ENCODE measurements at regions not wholly inside any gene's neighbourhood (a gene's known extent, or its start where the extent isn't known, plus 50 kb on each side); places are given as distances from the start of the nearest gene placed in this dataset.
"Not testable (repeated sequence)": the region's sequence is repeated elsewhere in the genome, so short reads cannot be mapped to it uniquely, and the experiment has no call there.

- DNase-seq (ENCODE audit: extremely low read depth in 1 of 11, low read depth in 9 of 11, low spot score in 4 of 11), result no peak
Measured at GRCh38 chr6:80991316-80991715, 761.2 kb downstream of the TENT5A start.

DNA sequence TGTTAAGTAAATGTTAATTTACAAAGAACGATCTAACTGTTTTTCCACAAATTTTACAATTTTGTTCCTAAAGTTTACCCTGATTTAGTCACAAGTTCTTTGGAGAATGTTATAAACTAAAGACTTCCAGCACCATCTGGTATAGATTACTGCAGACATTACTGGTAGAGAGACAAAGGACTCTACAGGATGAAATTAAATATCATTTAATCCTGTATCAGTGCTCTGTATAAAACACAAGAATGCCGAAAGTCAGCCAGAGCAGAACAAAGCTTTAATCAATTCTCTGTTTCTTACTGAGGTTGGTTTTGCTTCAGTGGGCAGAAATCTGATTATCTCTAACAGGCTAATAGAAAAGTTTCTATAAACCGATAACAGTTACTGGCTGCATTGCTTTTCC lies 763.6 kb downstream of the TENT5A start:
- no peak for DNase-seq (ENCODE audit: extremely low read depth in 1 of 11, low read depth in 9 of 11, low spot score in 4 of 11)

DNA sequence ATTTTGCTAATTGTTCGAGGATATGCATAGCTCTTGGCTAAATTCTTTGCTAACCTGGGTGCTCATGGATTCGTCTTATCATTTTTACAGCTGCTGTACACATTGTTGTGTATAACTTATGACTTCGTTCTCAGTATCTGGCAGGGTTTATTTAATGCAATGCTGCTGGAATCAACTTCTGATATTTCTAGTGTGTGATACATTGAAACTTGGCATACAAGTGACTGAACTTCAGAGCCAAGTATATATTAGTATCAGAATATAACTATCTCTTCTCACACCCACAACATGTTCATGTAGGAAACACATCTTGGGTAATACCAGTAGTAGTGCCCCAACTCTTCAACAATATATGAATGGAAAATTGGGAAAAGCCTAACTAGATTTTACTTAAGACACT lies 764.2 kb downstream of the TENT5A start:
- DNase-seq (ENCODE audit: extremely low read depth in 1 of 11, low read depth in 9 of 11, low spot score in 4 of 11), result no peak

DNA sequence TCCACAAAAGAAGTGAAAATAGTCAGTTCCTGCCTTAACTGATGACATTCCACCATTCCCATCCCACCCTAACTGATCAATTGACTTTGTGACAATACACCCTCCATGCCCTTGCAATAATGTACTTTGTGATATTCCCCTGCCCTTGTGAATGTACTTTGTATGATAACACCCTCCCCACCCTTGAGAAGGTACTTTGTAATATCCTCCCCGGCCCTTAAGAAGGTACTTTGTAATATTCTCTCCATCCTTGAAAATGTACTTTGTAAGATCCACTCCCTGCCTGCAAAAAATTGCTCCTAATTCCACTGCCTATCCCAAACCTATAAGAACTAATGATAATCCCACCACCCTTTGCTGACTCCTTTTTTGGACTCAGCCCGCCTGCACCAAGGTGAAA lies 771.3 kb downstream of the TENT5A start:
- DNase-seq (ENCODE audit: extremely low read depth in 1 of 11, low read depth in 9 of 11, low spot score in 4 of 11), result not testable (repeated sequence)

- no peak for DNase-seq (ENCODE audit: extremely low read depth in 1 of 11, low read depth in 9 of 11, low spot score in 4 of 11)
Measured at GRCh38 chr6:80976336-80976735, 776.1 kb downstream of the TENT5A start.

- no peak for DNase-seq (ENCODE audit: extremely low read depth in 1 of 11, low read depth in 9 of 11, low spot score in 4 of 11)
Measured at GRCh38 chr6:80974579-80974978, 777.9 kb downstream of the TENT5A start.

DNA sequence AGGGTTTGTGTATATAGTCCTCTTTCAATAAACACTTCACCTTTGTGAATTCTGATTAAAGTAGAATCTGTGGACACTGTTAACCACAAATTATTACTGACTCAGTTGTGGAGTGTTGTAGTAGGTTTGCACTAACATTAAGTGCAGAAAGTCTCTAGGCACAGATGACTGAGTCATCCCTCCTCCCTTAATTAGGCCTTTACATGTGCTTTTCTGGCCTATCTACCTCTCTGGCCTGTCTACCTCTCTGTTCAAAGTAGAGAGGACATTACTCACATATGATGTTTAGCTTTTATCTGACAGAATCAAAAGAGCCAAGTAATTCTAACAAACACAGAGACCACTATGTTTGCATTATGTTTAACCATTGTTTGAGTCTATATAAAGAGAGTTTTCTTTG lies 783.0 kb downstream of the TENT5A start:
- DNase-seq (ENCODE audit: extremely low read depth in 1 of 11, low read depth in 9 of 11, low spot score in 4 of 11), result no peak

- DNase-seq (ENCODE audit: extremely low read depth in 1 of 11, low read depth in 9 of 11, low spot score in 4 of 11), result no peak
Measured at GRCh38 chr6:80967609-80968008, 784.9 kb downstream of the TENT5A start.

- no peak for DNase-seq (ENCODE audit: extremely low read depth in 1 of 11, low read depth in 9 of 11, low spot score in 4 of 11)
Measured at GRCh38 chr6:80962382-80962781, 790.1 kb downstream of the TENT5A start.

DNA sequence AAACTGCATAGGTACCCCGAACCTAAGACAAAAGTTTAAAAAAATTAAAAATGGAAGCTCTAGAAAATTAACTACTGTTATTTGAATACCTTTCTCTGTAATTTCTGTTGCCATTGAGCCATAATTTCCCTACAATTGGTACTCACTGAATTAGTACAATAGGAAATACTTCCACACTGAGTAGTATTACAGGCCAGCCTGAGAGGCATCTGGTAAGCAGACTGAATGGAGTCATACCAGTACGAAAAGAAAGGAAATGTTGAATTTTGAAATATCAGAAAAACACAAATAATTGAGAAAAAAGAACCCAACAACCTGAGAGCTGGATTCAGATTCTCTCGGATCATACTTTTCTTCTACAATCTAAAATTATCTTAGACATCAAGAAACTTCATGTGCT lies 791.3 kb downstream of the TENT5A start:
- no peak for DNase-seq (ENCODE audit: extremely low read depth in 1 of 11, low read depth in 9 of 11, low spot score in 4 of 11)

DNA sequence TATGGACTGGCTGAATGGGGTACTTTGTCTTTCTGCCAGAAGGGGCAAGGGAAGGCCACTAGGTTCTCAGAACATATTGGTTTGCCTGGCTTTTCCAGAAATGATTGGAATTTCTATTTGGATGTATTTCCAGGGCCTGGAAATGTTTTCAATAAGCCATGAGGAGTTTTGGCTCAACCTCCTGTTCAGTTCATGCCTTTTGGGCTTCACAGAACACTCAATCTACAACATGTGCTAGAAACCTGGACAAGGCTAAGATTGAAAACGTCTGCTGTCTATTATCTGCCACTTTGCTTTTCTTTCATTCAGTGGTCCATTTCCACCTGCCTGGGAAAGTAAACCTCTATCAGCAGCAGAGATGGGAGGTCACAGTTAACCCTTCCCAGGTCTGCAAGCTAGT lies 793.4 kb downstream of the TENT5A start:
- no peak for DNase-seq (ENCODE audit: extremely low read depth in 1 of 11, low read depth in 9 of 11, low spot score in 4 of 11)

- DNase-seq (ENCODE audit: extremely low read depth in 1 of 11, low read depth in 9 of 11, low spot score in 4 of 11), result no peak
Measured at GRCh38 chr6:80956898-80957297, 795.6 kb downstream of the TENT5A start.

DNA sequence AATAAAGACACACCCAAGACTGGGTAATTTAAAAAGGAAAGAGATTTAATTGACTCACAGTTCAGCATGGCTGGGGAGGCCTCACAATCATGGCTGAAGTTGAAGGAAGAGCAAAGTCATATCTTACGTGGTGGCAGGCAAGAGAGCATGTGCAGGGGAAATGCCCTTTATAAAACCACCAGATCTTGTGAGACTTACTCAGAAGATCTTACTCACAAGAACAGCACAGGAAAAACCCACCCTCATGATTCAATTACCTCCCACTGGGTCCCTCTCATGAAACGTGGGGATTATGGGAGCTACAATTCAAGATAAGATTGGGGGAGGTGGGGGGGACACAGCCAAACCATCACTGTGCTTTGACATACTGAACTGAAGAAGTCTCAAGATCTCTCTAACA lies 800.0 kb downstream of the TENT5A start:
- DNase-seq (ENCODE audit: extremely low read depth in 1 of 11, low read depth in 9 of 11, low spot score in 4 of 11), result not testable (repeated sequence)

DNA sequence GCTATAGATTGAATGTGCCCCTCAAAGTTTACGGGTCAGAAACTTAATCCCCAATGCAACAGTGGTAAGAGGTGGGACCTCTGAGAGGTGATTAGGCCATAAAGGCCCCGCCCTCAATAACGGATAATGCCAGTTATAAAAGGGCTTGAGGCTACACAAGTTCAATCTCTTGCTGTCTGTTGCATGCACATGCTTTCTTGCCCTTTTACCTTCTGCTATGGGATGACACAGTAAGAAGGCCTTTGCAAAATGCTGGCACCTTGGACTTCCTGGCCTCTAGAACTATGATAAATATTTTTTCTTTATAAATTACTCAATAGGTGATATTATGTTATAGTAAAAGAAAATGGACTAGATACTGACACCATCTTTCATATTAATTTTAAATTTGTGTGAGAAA lies 806.1 kb downstream of the TENT5A start:
- DNase-seq (ENCODE audit: extremely low read depth in 1 of 11, low read depth in 9 of 11, low spot score in 4 of 11), result no peak

GRCh38 chr6:80942911-80943310 lies 809.6 kb downstream of the TENT5A start:
- DNase-seq (ENCODE audit: extremely low read depth in 1 of 11, low read depth in 9 of 11, low spot score in 4 of 11), result no peak

DNA sequence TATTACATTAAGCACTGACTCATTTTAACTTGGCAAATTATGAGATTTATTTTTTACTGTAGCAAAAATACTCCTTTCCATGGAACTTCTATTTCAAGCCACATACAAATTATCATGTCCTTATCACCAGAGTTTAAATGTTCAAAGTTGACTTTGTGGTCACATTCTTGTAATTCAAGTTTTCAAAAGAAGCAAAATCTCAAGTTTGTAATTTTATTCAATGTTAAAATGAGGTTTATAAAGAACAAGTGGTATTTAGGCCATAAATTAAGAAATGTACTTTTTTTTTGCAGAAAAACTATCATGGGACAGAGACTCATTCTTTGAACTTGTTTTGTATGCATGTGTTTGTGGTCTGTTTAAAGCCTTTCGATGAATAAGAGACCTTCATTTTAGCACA lies 811.5 kb downstream of the TENT5A start:
- DNase-seq (ENCODE audit: extremely low read depth in 1 of 11, low read depth in 9 of 11, low spot score in 4 of 11), result no peak

- DNase-seq (ENCODE audit: extremely low read depth in 1 of 11, low read depth in 9 of 11, low spot score in 4 of 11), result no peak
Measured at GRCh38 chr6:80940571-80940970, 811.9 kb downstream of the TENT5A start.

DNA sequence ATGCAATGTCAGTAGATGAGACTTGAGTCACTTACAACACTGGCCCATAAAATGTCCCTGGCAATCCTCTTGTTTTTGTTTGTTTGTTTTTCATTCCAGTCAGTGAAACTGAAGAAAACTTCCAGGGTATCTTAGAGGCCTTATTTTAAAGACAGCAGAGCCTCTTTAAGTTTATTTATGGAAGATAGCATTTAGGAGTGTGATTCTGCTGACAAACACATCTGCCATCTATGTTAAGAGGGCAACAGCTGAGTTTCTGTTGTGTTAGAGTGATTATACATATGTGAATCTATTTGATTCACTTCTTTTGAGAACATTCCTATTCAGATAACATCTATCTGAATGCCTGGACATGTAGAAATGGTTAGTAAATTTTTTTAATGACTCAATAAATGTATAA lies 812.6 kb downstream of the TENT5A start:
- no peak for DNase-seq (ENCODE audit: extremely low read depth in 1 of 11, low read depth in 9 of 11, low spot score in 4 of 11)

DNA sequence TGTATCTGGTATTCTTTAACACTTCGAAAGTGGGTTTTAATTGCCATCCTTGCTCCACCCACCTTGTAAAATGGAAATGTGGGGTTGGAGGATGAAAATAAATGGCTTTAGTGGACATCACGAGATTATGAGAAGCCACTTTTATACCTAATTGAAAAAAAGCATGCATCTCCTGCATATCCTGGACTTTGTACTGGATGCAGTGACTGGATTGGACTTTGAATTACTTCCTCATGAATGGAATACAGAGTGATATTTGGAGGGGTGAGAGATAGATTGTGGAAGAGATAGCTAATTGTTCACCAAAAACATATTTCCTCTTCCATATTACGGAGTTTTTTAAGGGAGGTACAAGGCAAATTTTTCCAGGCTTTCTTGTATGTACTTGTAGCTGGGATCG lies 813.0 kb downstream of the TENT5A start:
- DNase-seq (ENCODE audit: extremely low read depth in 1 of 11, low read depth in 9 of 11, low spot score in 4 of 11), result no peak

DNA sequence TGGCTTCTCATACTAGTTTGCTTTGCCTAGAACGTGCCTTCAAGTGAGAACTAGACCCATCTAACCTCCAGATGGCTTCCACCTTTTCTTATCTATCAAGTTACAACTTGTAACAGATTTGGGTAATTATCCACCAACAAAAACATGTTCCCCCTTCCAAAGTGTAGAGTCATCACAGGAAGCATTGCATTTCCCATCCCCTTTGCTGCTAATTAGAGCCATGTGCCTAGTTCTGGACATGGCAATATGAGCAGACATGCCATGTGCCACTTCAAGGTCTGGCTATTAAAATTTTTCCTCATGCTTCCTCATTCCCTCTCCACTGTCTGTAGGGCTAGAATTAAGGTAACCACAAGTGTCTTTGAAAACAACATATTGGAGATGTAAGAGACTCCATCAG lies 814.4 kb downstream of the TENT5A start:
- no peak for DNase-seq (ENCODE audit: extremely low read depth in 1 of 11, low read depth in 9 of 11, low spot score in 4 of 11)

DNA sequence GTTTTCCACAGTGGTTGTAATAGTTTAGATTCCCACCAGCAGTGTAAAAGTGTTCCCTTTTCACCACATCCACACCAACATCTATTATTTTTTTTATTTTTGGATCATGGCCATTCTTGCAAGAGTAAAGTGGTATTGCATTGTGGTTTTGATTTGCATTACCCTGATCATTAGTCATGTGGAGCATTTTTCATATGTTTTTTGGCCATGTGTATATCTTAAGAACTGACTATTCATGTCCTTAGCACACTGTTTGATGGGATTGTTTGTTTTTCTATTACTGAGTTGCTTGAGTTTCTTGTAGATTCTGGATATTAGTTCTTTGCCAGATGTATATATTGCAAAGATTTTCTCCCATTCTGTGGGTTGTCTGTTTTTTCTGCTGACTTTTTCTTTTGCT lies 820.1 kb downstream of the TENT5A start:
- no peak for DNase-seq (ENCODE audit: extremely low read depth in 1 of 11, low read depth in 9 of 11, low spot score in 4 of 11)

DNA sequence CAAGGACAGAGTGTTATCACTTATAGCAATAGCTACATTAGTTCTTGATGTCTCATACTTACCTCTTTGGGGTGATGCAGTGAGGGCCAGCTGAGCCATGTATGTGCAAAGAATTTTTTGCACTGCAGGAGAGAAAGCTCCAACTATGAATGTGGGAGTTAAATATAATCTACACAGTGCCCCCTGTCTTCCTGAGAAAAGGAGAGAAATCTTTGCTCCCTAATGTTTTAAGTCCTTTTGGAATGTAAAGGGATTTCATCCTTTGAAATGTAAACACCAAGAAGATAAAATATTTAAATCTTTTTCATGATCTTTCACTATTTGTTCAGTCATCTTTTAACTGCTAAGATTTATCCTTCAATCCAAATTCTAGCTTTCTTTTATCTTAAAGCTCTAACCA lies 822.1 kb downstream of the TENT5A start:
- no peak for DNase-seq (ENCODE audit: extremely low read depth in 1 of 11, low read depth in 9 of 11, low spot score in 4 of 11)
